Stomach (tissue), 8 donors: ENCODE measurements at regions not wholly inside any gene's neighbourhood (a gene's known extent, or its start where the extent isn't known, plus 50 kb on each side); places are given as distances from the start of the nearest gene placed in this dataset.

Experiments used
- DNase-seq, 2 donors: peaks; one replicate each; pipeline versions ENCODE4 v3.0.0 to v3.0.0-alpha.2; 2013 to 2019
- H3K27ac ChIP-seq, 5 donors: fragments of 200-600 bp in 4 of 5; sonication (generic) in 4 of 5; one replicate each; pipeline ENCODE4 v1.5.1; 2013 to 2019; ENCODE audit warnings: mild to moderate bottlenecking in 1 of 5, moderate library complexity in 1 of 5
- H3K27me3 ChIP-seq, 3 donors: fragments of 200-600 bp; sonication (generic); one replicate each; pipeline ENCODE4 v1.5.1; 2017 to 2019; ENCODE audit warnings: mixed run types in 1 of 3
- H3K36me3 ChIP-seq, 4 donors: fragments of 200-600 bp; sonication (generic); 1 replicate in 3 of 4; 2 replicates in 1 of 4; pipeline ENCODE4 v1.5.1; 2016 to 2019
- H3K4me1 ChIP-seq, 4 donors: fragments of 200-600 bp; sonication (generic); one replicate each; pipeline ENCODE4 v1.5.1; 2016 to 2019
- H3K4me3 ChIP-seq, 4 donors: fragments of 200-600 bp; sonication (generic) in 3 of 4; one replicate each; pipeline ENCODE4 v1.5.1; 2016 to 2019; ENCODE audit warnings: mild to moderate bottlenecking in 1 of 4
- H3K9me3 ChIP-seq, 4 donors: fragments of 200-600 bp; sonication (generic); one replicate each; pipeline ENCODE4 v1.5.1; 2016 to 2019
- EP300 ChIP-seq: sonication (generic); formaldehyde crosslinking; IDR thresholded peaks from one replicate; pipeline ENCODE4 v1.6.1; 2017; ENCODE audit warnings: antibody characterized with exemption
- POLR2A ChIP-seq, 4 donors: fragments of 450-650 bp; IDR thresholded peaks; one replicate each; pipeline ENCODE4 v1.6.1; 2016; ENCODE audit warnings: antibody characterized with exemption in 4 of 4, control low read depth in 2 of 4, mild to moderate bottlenecking in 1 of 4, moderate library complexity in 1 of 4
- POLR2AphosphoS5 ChIP-seq, 3 donors: sonication (generic); formaldehyde crosslinking; IDR thresholded peaks; one replicate each; pipeline ENCODE4 v1.6.1; 2016; ENCODE audit warnings: antibody characterized with exemption in 3 of 3
- WGBS, 5 donors: extraction: QIAGEN DNeasy Blood & Tissue Kit in 3 of 5; methylation state at CpG; one replicate each; pipeline versions ENCODE4 v1.1.5 to v1.1.7; 2013 to 2018; 5-methylcytosine and 5-hydroxymethylcytosine counted together
- intact Hi-C: fragments of 100-400 bp; cut with DNase I; formaldehyde crosslinking; loops from one replicate; pipeline ENCODE4 v1.15.1; 2023; ENCODE audit warnings: low total_unique reads
- TF ChIP-seq, protein P1 (sequence below), 7 experiments: fragments of 450-650 bp in 4 of 7; fragments of 200-600 bp in 3 of 7; sonication (generic) in 3 of 7; IDR thresholded peaks; one replicate each; pipeline ENCODE4 v1.5.1; 2016 to 2019; ENCODE audit warnings: antibody characterized with exemption in 7 of 7, control low read depth in 2 of 7, mild to moderate bottlenecking in 1 of 7
- donor health status: healthy with polysubstance abuse.
- donor health status: Bipolar disorder and iron deficiency.
- donor health status: healthy.

DNA sequence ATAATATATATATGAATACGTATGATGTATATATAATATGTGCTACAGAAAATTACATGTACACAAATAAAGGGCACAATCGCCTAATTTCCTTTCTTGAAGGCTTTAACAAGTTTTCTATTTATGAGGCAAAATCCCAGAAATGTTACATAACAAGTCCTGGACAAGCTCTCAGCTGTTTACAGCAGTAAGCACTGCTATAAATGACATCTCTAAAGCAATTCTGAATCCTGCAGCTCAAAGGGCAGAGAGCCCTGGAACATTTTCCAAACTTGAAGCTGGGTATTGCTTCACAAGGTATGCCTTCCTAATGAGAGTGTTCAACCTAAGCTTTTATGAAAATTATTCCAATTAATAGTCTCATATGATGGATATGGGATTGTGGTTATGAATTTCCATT is 222.3 kb upstream of the GCFC2 start:
- Histone ChIP-seq H3K27ac (no peak overlapping the region), H3K27me3 (no peaks in the 10 kb centered on the region), H3K36me3 (no peaks in the 10 kb centered on the region), H3K4me3 (no peak overlapping the region), H3K4me1 (no peaks in the 10 kb centered on the region), H3K9me3 (no peaks in the 10 kb centered on the region)
- 43 to 75% (median 59%) methylated on average over 2 of the region's 2 CpGs for WGBS, 5 donors
- intact Hi-C loops, result no loop called here
- TF ChIP-seq POLR2A (IDR thresholded peaks at IDR 0.05), result no peak
- TF ChIP-seq, protein P1, sequence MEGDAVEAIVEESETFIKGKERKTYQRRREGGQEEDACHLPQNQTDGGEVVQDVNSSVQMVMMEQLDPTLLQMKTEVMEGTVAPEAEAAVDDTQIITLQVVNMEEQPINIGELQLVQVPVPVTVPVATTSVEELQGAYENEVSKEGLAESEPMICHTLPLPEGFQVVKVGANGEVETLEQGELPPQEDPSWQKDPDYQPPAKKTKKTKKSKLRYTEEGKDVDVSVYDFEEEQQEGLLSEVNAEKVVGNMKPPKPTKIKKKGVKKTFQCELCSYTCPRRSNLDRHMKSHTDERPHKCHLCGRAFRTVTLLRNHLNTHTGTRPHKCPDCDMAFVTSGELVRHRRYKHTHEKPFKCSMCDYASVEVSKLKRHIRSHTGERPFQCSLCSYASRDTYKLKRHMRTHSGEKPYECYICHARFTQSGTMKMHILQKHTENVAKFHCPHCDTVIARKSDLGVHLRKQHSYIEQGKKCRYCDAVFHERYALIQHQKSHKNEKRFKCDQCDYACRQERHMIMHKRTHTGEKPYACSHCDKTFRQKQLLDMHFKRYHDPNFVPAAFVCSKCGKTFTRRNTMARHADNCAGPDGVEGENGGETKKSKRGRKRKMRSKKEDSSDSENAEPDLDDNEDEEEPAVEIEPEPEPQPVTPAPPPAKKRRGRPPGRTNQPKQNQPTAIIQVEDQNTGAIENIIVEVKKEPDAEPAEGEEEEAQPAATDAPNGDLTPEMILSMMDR (IDR thresholded peaks at IDR 0.05), result no peak
- TF ChIP-seq EP300, result no peak
- no peak for TF ChIP-seq POLR2AphosphoS5 (IDR thresholded peaks at IDR 0.05)
- DNase-seq, result no peak

- 76 to 90% (median 84%) methylated on average over 2 of the region's 2 CpGs for WGBS, 5 donors
- Histone ChIP-seq H3K9me3 (no peaks in the 10 kb centered on the region), H3K27me3 (no peaks in the 10 kb centered on the region), H3K4me1 (no peaks in the 10 kb centered on the region), H3K36me3 (no peaks in the 10 kb centered on the region), H3K4me3 (no peak overlapping the region), H3K27ac (no peak overlapping the region)
- TF ChIP-seq POLR2A (IDR thresholded peaks at IDR 0.05) (no peak), EP300 (no peak), POLR2AphosphoS5 (IDR thresholded peaks at IDR 0.05) (no peak)
- TF ChIP-seq, protein P1 (IDR thresholded peaks at IDR 0.05), result no peak
- DNase-seq, result peak in 1 of 2 donors; percentile 4
- intact Hi-C loops, result no loop called here
These were observed 217.4 kb upstream of the GCFC2 start for GRCh38 chr2:75928093-75928492.

DNA sequence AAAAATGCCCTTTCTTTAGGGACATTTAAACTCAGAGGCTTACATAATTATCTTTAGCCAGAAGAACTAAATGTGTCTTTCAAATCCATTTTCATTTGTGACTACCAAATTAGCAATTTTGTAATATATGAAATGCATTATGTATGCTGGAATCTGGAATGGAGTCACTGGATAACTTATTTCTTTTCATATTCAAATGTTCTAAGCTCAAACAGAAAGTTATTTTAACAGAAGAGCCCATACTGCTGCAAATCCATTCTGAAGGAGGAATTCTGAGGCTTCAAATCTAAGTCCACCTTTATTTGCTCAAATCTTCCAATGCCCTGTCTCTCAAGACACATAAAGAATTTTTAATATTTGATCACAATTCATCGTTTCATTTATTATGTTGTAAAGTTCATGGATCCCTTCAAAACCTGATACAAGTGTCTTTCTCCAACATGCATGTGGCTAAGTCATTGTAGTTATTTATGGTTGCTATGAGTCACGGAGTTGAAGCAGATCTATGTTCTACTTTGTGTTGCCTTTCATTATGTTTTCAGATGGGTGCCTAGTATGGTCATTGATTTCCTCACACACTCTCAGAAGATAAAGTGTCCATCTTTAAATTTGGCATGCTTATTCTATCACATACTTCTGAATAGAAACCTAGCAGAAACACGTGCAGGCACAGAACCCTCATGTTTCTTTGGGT is 214.8 kb upstream of the GCFC2 start:
- H3K9me3 ChIP-seq, result no peaks in the 10 kb centered on the region
- intact Hi-C loops, result no loop called here
- no peaks in the 10 kb centered on the region for H3K27me3 ChIP-seq
- WGBS, 5 donors, result 81 to 86% (median 83%) methylated on average over 3 of the region's 3 CpGs
- DNase-seq, result no peak
- H3K4me3 ChIP-seq, result no peak overlapping the region
- TF ChIP-seq, protein P1 (IDR thresholded peaks at IDR 0.05), result no peak
- no peak for TF ChIP-seq POLR2A (IDR thresholded peaks at IDR 0.05)
- TF ChIP-seq EP300, result no peak
- TF ChIP-seq POLR2AphosphoS5 (IDR thresholded peaks at IDR 0.05), result no peak
- H3K27ac ChIP-seq, result no peak overlapping the region
- no peaks in the 10 kb centered on the region for H3K36me3 ChIP-seq
- H3K4me1 ChIP-seq, result no peaks in the 10 kb centered on the region

DNA sequence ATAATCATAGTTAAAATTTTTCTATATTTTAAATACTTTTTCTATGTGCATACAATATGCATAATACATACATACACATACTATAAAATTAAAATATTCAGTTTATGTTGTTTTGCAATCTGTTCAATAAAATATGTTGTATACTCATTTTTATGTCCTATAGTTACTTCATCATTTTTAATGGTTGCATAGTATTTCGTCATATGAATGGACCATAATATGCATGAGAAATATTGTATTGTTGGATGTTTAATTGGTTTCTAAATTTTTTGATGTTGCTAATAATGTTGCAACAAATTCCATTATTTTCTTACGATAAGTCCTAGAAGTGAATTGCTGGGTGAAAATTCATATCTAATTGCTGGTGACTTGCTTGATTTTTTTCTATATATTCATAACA is 211.5 kb upstream of the GCFC2 start:
- no peak overlapping the region for H3K4me3 ChIP-seq
- DNase-seq, result no peak
- intact Hi-C loops, result no loop called here
- H3K9me3 ChIP-seq, result no peaks in the 10 kb centered on the region
- no peaks in the 10 kb centered on the region for H3K27me3 ChIP-seq
- no peaks in the 10 kb centered on the region for H3K4me1 ChIP-seq
- H3K27ac ChIP-seq, result no peak overlapping the region
- WGBS, 5 donors, result 65 to 96% (median 93%) methylated on average over 2 of the region's 2 CpGs
- no peak for TF ChIP-seq POLR2A (IDR thresholded peaks at IDR 0.05)
- no peak for TF ChIP-seq EP300
- TF ChIP-seq, protein P1 (IDR thresholded peaks at IDR 0.05), result no peak
- TF ChIP-seq POLR2AphosphoS5 (IDR thresholded peaks at IDR 0.05), result no peak
- no peaks in the 10 kb centered on the region for H3K36me3 ChIP-seq
